ENCODE measurements at regions not wholly inside any gene's neighbourhood (a gene's known extent, or its start where the extent isn't known, plus 50 kb on each side); places are given as distances from the start of the nearest gene placed in this dataset.
"Not testable (repeated sequence)": the region's sequence is repeated elsewhere in the genome, so short reads cannot be mapped to it uniquely, and the experiment has no call there.

DNA sequence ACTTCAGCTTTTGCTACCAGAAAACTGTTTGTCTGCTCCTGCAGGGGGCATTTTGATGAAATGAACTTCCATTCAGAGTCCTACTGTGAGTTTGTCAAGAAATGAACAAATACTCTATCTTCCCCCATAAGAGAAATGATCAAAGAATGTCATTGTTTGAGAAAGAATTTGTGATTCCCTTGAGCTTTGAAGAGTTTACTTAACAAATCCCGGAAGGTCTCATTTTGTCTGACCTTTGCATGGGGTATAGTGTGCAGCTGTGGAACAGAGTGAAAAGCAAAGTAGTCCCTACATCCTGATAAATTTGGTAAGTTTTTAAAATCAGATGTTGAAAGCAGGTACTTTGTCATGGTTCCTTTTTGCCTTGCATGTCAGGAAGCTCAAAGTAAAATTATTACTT, 178.0 kb downstream of the ABCC12 start:
- no peak overlapping the region for H3K9ac ChIP-seq (ENCODE audit: low read depth in 2 of 2, low read length in 2 of 2)
- no peaks in the 10 kb centered on the region for H3K9me3 ChIP-seq
- H3K4me3 ChIP-seq = no peak overlapping the region
- no peak for DNase-seq
- H3K36me3 ChIP-seq = no peaks in the 10 kb centered on the region
- H3K27ac ChIP-seq = no peak overlapping the region
- H3K27me3 ChIP-seq = no peaks in the 10 kb centered on the region
- intact Hi-C loops (cut with DNase I) = no loop called here
- TF ChIP-seq, protein P1, sequence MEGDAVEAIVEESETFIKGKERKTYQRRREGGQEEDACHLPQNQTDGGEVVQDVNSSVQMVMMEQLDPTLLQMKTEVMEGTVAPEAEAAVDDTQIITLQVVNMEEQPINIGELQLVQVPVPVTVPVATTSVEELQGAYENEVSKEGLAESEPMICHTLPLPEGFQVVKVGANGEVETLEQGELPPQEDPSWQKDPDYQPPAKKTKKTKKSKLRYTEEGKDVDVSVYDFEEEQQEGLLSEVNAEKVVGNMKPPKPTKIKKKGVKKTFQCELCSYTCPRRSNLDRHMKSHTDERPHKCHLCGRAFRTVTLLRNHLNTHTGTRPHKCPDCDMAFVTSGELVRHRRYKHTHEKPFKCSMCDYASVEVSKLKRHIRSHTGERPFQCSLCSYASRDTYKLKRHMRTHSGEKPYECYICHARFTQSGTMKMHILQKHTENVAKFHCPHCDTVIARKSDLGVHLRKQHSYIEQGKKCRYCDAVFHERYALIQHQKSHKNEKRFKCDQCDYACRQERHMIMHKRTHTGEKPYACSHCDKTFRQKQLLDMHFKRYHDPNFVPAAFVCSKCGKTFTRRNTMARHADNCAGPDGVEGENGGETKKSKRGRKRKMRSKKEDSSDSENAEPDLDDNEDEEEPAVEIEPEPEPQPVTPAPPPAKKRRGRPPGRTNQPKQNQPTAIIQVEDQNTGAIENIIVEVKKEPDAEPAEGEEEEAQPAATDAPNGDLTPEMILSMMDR (IDR thresholded peaks at IDR 0.05) = no peak
- no peaks in the 10 kb centered on the region for H3K4me1 ChIP-seq

DNA sequence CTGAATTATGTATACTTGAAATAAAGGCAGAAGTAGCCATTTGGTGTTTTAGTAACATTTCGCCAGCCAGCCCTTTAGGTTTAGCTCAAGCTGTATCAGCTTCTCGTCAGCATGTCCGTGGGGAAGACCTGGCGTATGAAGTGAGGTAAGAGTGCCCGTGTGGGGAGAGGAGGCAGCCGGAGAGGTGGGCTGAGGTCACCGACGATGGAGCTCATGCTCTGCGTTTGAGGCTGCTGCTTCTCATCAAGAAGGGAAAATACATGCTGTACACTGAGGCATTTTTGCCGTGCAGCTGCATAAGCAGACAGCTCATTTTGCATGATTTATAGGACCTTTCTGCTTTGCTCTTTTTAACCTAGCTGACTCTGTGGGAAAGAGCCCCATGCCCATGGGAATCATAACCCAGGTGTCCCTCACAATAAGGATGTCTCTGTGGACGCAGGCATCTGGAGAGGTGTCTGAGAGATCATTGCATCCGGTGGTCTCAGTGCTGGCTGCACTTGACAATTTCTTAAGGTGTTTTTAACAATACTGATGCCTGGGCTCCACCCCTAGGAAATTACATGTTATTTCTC, 179.1 kb downstream of the ABCC12 start:
- no peaks in the 10 kb centered on the region for H3K27me3 ChIP-seq
- TF ChIP-seq, protein P1 (IDR thresholded peaks at IDR 0.05) = no peak
- H3K9ac ChIP-seq (ENCODE audit: low read depth in 2 of 2, low read length in 2 of 2) = no peak overlapping the region
- no peaks in the 10 kb centered on the region for H3K4me1 ChIP-seq
- no peak overlapping the region for H3K4me3 ChIP-seq
- intact Hi-C loops (cut with DNase I) = no loop called here
- no peak for DNase-seq
- no peak overlapping the region for H3K27ac ChIP-seq
- H3K36me3 ChIP-seq = no peaks in the 10 kb centered on the region
- H3K9me3 ChIP-seq = no peaks in the 10 kb centered on the region

DNA sequence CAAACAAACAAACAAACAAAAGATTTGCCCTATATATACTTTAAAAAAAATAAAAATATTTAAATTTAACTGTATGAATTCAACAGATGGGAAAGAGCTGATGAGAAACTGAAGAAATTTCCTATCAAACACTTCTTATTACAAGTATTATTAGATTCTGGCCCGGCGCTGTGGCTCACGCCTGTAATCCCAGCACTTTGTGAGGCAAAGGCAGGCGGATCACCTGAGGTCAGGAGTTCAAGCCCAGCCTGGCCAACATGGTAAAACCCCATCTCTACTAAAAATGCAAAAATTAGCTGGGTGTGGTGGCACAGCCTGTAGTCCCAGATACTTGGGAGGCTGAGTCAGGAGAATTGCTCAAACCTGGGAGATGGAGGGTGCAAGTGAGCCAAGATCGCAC, 180.8 kb downstream of the ABCC12 start:
- H3K9ac ChIP-seq (ENCODE audit: low read depth in 2 of 2, low read length in 2 of 2); H3K27ac ChIP-seq; H3K4me1 ChIP-seq; intact Hi-C loops (cut with DNase I); H3K9me3 ChIP-seq; DNase-seq; H3K4me3 ChIP-seq; H3K36me3 ChIP-seq; H3K27me3 ChIP-seq: not testable (repeated sequence)

DNA sequence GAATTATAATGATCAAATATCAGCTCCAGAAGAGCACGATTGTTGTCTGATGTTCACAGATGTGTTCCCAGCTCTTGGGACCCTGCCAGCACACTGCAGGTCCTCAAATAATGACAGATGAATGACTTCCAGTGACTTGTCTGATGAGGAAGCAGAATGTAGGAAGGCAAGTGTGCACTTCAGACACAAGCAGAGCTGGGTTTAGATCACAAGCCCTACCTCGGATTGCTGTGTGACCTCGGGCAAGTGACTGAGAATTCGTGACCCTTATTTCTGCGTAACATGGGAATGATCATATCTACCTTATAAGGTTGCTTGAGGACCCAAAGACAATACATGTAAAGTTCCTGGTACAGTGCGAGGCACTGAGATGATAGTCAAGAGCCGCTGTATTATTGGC, 182.2 kb downstream of the ABCC12 start:
- no peaks in the 10 kb centered on the region for H3K27me3 ChIP-seq
- DNase-seq = no peak
- intact Hi-C loops (cut with DNase I) = no loop called here
- H3K4me3 ChIP-seq = no peak overlapping the region
- TF ChIP-seq, protein P1 (IDR thresholded peaks at IDR 0.05) = no peak
- H3K36me3 ChIP-seq = no peaks in the 10 kb centered on the region
- H3K9ac ChIP-seq (ENCODE audit: low read depth in 2 of 2, low read length in 2 of 2) = no peak overlapping the region
- no peak overlapping the region for H3K27ac ChIP-seq
- H3K4me1 ChIP-seq = no peaks in the 10 kb centered on the region
- no peaks in the 10 kb centered on the region for H3K9me3 ChIP-seq

DNA sequence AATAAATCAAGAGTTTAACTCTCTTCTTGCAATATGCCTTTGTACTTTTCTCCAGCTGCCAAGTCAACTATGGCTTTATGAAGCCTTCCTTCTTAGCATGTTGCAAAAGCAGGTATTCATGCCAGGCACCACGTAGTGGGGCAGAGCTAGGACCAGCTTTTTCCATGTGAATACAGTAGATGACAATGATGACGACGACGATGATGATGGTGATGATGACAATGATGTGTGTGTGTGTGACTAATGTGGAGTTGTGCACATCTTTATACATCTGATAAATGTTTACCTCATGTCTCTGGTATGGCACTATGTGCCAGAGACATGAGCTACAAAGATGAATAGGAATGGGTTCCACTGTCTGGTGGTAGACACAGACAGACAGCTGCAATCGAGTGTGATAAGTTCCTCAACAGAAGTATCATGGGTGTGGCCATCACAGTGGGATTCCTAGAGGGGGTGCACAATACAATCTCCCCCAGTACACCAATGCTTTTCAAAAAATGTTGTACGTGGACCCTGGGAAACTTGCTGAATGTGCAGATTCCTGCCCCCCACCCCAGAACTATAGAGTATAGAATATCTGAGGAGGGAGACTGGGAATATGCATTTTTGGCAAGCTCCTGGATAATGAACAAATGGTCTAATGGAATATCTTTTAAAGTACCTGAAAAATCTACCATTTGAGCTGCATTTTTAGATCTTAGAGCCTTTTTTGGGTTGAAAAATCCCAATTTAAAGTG, 183.4 kb downstream of the ABCC12 start:
- DNase-seq = no peak
- Histone ChIP-seq H3K9ac (ENCODE audit: low read depth in 2 of 2, low read length in 2 of 2) (no peak overlapping the region), H3K4me3 (no peak overlapping the region), H3K27ac (no peak overlapping the region), H3K27me3 (no peaks in the 10 kb centered on the region), H3K4me1 (no peaks in the 10 kb centered on the region), H3K9me3 (no peaks in the 10 kb centered on the region), H3K36me3 (no peaks in the 10 kb centered on the region)
- TF ChIP-seq, protein P1 (IDR thresholded peaks at IDR 0.05) = no peak
- intact Hi-C loops (cut with DNase I) = no loop called here

DNA sequence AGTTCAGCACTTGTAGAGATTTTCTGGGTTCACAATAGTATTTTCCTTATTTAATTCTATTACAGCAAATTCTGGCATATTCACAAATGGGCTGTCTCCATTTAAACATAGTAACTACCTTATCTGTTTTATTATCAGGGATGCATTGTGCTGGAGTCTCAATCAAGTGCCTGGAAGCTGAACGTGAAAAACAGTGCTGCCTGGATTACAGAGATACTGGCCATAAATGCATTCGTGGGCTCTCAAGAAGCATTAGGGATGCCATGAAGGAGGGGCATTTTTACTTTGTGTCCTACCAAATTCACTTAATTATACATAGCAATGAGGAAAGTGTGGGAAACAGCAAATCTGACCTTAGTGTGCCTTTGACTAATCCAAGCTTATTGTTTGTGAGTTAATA, 184.6 kb downstream of the ABCC12 start:
- DNase-seq = no peak
- Histone ChIP-seq H3K4me1 (no peaks in the 10 kb centered on the region), H3K27ac (no peak overlapping the region), H3K27me3 (no peaks in the 10 kb centered on the region), H3K9me3 (no peaks in the 10 kb centered on the region), H3K4me3 (no peak overlapping the region), H3K36me3 (no peaks in the 10 kb centered on the region), H3K9ac (ENCODE audit: low read depth in 2 of 2, low read length in 2 of 2) (no peak overlapping the region)
- TF ChIP-seq, protein P1 (IDR thresholded peaks at IDR 0.05) = no peak
- intact Hi-C loops (cut with DNase I) = no loop called here
